ENCODE measurements at regions not wholly inside any gene's neighbourhood (a gene's known extent, or its start where the extent isn't known, plus 50 kb on each side); places are given as distances from the start of the nearest gene placed in this dataset.

DNA sequence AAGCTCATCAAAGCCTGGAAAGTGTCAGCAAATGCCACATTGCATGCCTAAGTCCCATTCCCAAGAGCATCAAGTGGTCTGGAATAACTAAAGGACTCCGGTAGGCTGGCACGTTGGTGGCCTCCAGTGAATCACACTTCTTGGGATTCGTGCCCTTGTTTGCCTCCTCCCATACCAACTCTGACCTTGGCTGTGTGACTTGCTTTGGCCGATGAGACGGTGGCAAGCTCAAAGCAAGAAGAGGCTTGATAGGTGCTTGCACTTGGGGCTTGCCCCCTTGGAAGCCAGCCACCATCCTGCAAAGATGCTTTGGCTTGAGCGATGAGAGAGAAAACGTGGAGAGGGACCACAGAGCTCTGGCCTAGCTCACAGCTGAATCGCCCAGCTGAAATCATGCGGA lies 313.1 kb upstream of the ZFHX3 start:
- H3K9me3 ChIP-seq (ENCODE audit: insufficient read depth, low read length), result no peaks in the 10 kb centered on the region
- no peaks in the 10 kb centered on the region for H4K20me1 ChIP-seq (ENCODE audit: insufficient read depth, low read length)
- H3K27ac ChIP-seq (ENCODE audit: low read length), result no peak overlapping the region
- no peak overlapping the region for H2AFZ ChIP-seq (ENCODE audit: low read depth, low read length)
- H3K27me3 ChIP-seq (ENCODE audit: low read depth, low read length), result peaks cover 8% of the 10 kb centered on the region; the same call in 1 of the 2 replicates
- H3K4me3 ChIP-seq (ENCODE audit: low read length), result no peak overlapping the region
- H3K79me2 ChIP-seq (ENCODE audit: low read length), result no peaks in the 10 kb centered on the region
- TF ChIP-seq, protein P1, sequence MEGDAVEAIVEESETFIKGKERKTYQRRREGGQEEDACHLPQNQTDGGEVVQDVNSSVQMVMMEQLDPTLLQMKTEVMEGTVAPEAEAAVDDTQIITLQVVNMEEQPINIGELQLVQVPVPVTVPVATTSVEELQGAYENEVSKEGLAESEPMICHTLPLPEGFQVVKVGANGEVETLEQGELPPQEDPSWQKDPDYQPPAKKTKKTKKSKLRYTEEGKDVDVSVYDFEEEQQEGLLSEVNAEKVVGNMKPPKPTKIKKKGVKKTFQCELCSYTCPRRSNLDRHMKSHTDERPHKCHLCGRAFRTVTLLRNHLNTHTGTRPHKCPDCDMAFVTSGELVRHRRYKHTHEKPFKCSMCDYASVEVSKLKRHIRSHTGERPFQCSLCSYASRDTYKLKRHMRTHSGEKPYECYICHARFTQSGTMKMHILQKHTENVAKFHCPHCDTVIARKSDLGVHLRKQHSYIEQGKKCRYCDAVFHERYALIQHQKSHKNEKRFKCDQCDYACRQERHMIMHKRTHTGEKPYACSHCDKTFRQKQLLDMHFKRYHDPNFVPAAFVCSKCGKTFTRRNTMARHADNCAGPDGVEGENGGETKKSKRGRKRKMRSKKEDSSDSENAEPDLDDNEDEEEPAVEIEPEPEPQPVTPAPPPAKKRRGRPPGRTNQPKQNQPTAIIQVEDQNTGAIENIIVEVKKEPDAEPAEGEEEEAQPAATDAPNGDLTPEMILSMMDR (IDR thresholded peaks at IDR 0.05; ENCODE audit: low read depth, low read length), result no peak
- no peak for TF ChIP-seq EZH2phosphoT487 (IDR thresholded peaks at IDR 0.05; ENCODE audit: low read depth)
- no peak overlapping the region for H3K4me2 ChIP-seq (ENCODE audit: low read length)
- H3K4me1 ChIP-seq (ENCODE audit: low read length), result no peaks in the 10 kb centered on the region
- no peaks in the 10 kb centered on the region for H3K36me3 ChIP-seq (replicated peaks; ENCODE audit: low read depth, low read length)
- no peak overlapping the region for H3K9ac ChIP-seq (ENCODE audit: low read length)

DNA sequence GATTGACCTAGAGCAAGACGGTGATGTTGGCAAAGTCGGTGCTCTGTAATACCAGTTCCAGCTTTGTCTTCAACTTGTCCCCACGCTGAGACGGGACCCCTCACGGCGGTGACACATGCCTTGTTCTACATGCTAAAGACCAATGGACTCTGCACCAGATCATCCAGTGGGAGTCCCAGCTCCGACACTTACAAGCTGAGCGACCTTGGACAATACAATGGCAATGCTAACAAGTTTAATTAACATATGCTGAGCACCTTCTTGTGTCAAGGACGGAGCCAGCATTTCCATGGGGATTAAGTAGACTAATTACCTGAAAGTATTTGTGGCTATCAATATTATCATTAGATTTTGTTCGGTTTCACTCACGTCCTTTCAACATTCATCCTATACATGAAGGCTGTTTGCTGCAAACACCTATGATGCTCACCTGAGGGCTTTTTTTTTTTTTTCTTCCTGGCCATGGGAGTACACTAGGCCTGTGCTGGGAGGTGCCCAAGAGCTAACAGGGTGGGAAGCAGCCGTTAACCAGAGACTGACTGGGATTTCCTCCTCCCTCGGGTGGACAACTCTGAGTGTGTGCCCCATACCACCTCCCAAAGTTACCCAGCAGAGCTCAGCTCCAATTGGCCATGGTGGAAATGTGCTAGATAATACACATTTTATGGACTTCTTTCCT lies 308.6 kb upstream of the ZFHX3 start:
- no peak overlapping the region for H3K4me2 ChIP-seq (ENCODE audit: low read length)
- H3K9me3 ChIP-seq (ENCODE audit: insufficient read depth, low read length), result no peaks in the 10 kb centered on the region
- H3K9ac ChIP-seq (ENCODE audit: low read length), result no peak overlapping the region
- no peaks in the 10 kb centered on the region for H3K36me3 ChIP-seq (replicated peaks; ENCODE audit: low read depth, low read length)
- H2AFZ ChIP-seq (ENCODE audit: low read depth, low read length), result no peak overlapping the region
- no peaks in the 10 kb centered on the region for H3K79me2 ChIP-seq (ENCODE audit: low read length)
- H4K20me1 ChIP-seq (ENCODE audit: insufficient read depth, low read length), result no peaks in the 10 kb centered on the region
- H3K27ac ChIP-seq (ENCODE audit: low read length), result no peak overlapping the region
- peaks cover 23% of the 10 kb centered on the region for H3K27me3 ChIP-seq (ENCODE audit: low read depth, low read length)
- no peak for TF ChIP-seq EZH2phosphoT487 (IDR thresholded peaks at IDR 0.05; ENCODE audit: low read depth)
- TF ChIP-seq, protein P1 (IDR thresholded peaks at IDR 0.05; ENCODE audit: low read depth, low read length), result no peak
- no peaks in the 10 kb centered on the region for H3K4me1 ChIP-seq (ENCODE audit: low read length)
- no peak overlapping the region for H3K4me3 ChIP-seq (ENCODE audit: low read length)

DNA sequence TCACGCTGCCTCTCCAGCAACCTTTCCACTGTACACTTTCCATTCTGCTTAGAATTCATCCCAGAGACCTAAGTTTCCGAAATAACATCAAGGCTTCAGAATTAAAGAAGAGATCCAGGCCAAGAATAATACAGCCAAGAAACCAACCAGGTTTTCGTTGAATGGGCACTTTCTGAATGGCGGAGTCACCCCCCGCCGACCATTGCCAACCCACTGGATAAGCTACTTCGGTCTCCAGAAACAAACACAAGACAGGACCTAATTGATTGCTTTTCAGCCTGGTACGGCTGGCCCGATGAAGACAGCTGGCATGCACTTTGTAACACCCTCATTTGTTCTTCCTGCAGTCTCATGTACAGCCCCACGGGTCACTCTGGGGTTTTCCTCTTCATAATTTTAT lies 308.1 kb upstream of the ZFHX3 start:
- H3K9ac ChIP-seq (ENCODE audit: low read length), result no peak overlapping the region

DNA sequence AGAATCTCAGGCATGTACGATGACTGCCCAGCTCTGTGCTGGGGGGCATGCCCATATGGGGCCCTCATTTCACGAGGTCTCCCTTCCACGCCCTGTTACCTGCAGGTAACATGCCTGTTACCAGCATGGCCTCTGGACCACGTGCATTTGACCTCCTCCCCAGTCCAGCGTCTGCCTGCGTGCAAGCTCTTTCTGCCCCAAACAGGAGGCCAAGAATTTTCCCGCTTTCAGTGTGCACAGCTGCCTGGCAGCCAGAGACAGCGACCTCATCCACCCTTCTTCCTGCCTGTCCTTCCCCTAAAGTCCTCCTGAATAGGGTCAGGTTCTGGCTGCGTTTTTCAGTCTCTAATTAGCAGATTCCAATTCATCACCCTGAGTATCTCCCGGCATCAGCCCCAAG lies 306.5 kb upstream of the ZFHX3 start:
- TF ChIP-seq EZH2phosphoT487 (IDR thresholded peaks at IDR 0.05; ENCODE audit: low read depth), result no peak
- TF ChIP-seq, protein P1 (IDR thresholded peaks at IDR 0.05; ENCODE audit: low read depth, low read length), result no peak
- Histone ChIP-seq H4K20me1 (ENCODE audit: insufficient read depth, low read length) (no peaks in the 10 kb centered on the region), H3K27me3 (ENCODE audit: low read depth, low read length) (peaks cover 29% of the 10 kb centered on the region), H2AFZ (ENCODE audit: low read depth, low read length) (no peak overlapping the region), H3K9me3 (ENCODE audit: insufficient read depth, low read length) (no peaks in the 10 kb centered on the region), H3K9ac (ENCODE audit: low read length) (no peak overlapping the region), H3K36me3 (replicated peaks; ENCODE audit: low read depth, low read length) (no peaks in the 10 kb centered on the region), H3K79me2 (ENCODE audit: low read length) (no peaks in the 10 kb centered on the region), H3K4me3 (ENCODE audit: low read length) (no peak overlapping the region), H3K4me1 (ENCODE audit: low read length) (no peaks in the 10 kb centered on the region), H3K27ac (ENCODE audit: low read length) (no peak overlapping the region), H3K4me2 (ENCODE audit: low read length) (no peak overlapping the region)

More for the DNA sequence above, 308.1 kb upstream of the ZFHX3 start:
- no peaks in the 10 kb centered on the region for H4K20me1 ChIP-seq (ENCODE audit: insufficient read depth, low read length)
- peaks cover 23% of the 10 kb centered on the region for H3K27me3 ChIP-seq (ENCODE audit: low read depth, low read length)
- H3K4me2 ChIP-seq (ENCODE audit: low read length), result no peak overlapping the region
- no peaks in the 10 kb centered on the region for H3K4me1 ChIP-seq (ENCODE audit: low read length)
- H3K4me3 ChIP-seq (ENCODE audit: low read length), result no peak overlapping the region
- no peaks in the 10 kb centered on the region for H3K9me3 ChIP-seq (ENCODE audit: insufficient read depth, low read length)
- H2AFZ ChIP-seq (ENCODE audit: low read depth, low read length), result no peak overlapping the region
- TF ChIP-seq EZH2phosphoT487 (IDR thresholded peaks at IDR 0.05; ENCODE audit: low read depth), result no peak
- TF ChIP-seq, protein P1 (IDR thresholded peaks at IDR 0.05; ENCODE audit: low read depth, low read length), result no peak
- no peak overlapping the region for H3K27ac ChIP-seq (ENCODE audit: low read length)
- no peaks in the 10 kb centered on the region for H3K79me2 ChIP-seq (ENCODE audit: low read length)
- H3K36me3 ChIP-seq (replicated peaks; ENCODE audit: low read depth, low read length), result no peaks in the 10 kb centered on the region
